Heart left ventricle (tissue), 16 donors: ENCODE measurements at regions not wholly inside any gene's neighbourhood (a gene's known extent, or its start where the extent isn't known, plus 50 kb on each side); places are given as distances from the start of the nearest gene placed in this dataset.

Experiments
- ATAC-seq, 4 donors: fragments of 200-7000 bp; cut with Tn5 transposase; one replicate each; pipeline ENCODE4 v1.9.1; 2020 to 2022; ENCODE audit warnings: moderate library complexity in 4 of 4, mild to moderate bottlenecking in 3 of 4, moderate number of reproducible peaks in 1 of 4
- DNase-seq, 5 donors: peaks; one replicate each; pipeline ENCODE4 v3.0.0-alpha.2; 2020
- H3K27ac ChIP-seq, 12 donors: fragments of 200-600 bp; sonication (generic) in 4 of 12; one replicate each; pipeline versions ENCODE4 v1.5.0 to v1.8.0; 2016 to 2022; ENCODE audit warnings: mild to moderate bottlenecking in 2 of 12
- H3K27me3 ChIP-seq, 9 donors: fragments of 200-600 bp; sonication (generic) in 2 of 9; one replicate each; pipeline versions ENCODE4 v1.5.1 to v1.8.0; 2016 to 2022; ENCODE audit warnings: mild to moderate bottlenecking in 3 of 9
- H3K36me3 ChIP-seq, 9 donors: fragments of 200-600 bp; sonication (generic) in 2 of 9; one replicate each; pipeline versions ENCODE4 v1.5.0 to v1.8.0; 2018 to 2022; ENCODE audit warnings: mild to moderate bottlenecking in 2 of 9
- H3K4me1 ChIP-seq, 12 donors: fragments of 200-600 bp; sonication (generic) in 4 of 12; one replicate each; pipeline versions ENCODE4 v1.5.0 to v1.8.0; 2016 to 2022; ENCODE audit warnings: mild to moderate bottlenecking in 3 of 12
- H3K4me3 ChIP-seq, 12 donors: fragments of 200-600 bp; sonication (generic) in 4 of 12; one replicate each; pipeline versions ENCODE4 v1.5.0 to v1.8.0; 2017 to 2022; ENCODE audit warnings: mild to moderate bottlenecking in 9 of 12, moderate library complexity in 4 of 12
- H3K9me3 ChIP-seq, 12 donors: fragments of 200-600 bp; sonication (generic) in 4 of 12; one replicate each; pipeline versions ENCODE4 v1.5.0 to v1.8.0; 2016 to 2022; ENCODE audit warnings: mild to moderate bottlenecking in 1 of 12
- CTCF ChIP-seq, 12 donors: fragments of 200-600 bp; sonication (generic) in 4 of 12; IDR thresholded peaks; one replicate each; pipeline versions ENCODE4 v1.5.0 to v1.8.0; 2018 to 2022; ENCODE audit warnings: antibody characterized with exemption in 12 of 12, mild to moderate bottlenecking in 5 of 12
- POLR2A ChIP-seq, 2 donors: fragments of 450-650 bp; IDR thresholded peaks; one replicate each; pipeline ENCODE4 v1.6.1; 2017; ENCODE audit warnings: antibody characterized with exemption in 2 of 2, mild to moderate bottlenecking in 2 of 2, moderate library complexity in 2 of 2
- WGBS, 4 donors: extraction: QIAGEN DNeasy Blood & Tissue Kit in 2 of 4; methylation state at CpG; one replicate each; pipeline versions ENCODE4 v1.1.5 to v1.1.7; 2013 to 2018; 5-methylcytosine and 5-hydroxymethylcytosine counted together
- intact Hi-C, 10 donors: fragments of 100-400 bp; cut with DNase I; formaldehyde crosslinking; loops; one replicate each; pipeline versions ENCODE4 v1.11.1 to v1.14.2; 2022
- donor health status: ischemic (EF 13 %, LVEDD 7.1; RV severe dilation, severe dysfunction).
- donor health status: healthy with polysubstance abuse.
- donor health status: DM: no; HTN: yes; CAD: no.
- donor health status: DM: no; HTN: no; CAD: no.
- donor health status: ischemic (EF 25% LVEDD 6.9; RV normal size, moderate dysfunction).
- donor health status: ischemic (EF 25% LVEDD 5.7; RV mildly dilated, moderate dysfunction).
- donor health status: healthy.
- donor health status: DM: yes; HTN: yes; CAD: no.
- donor health status: ischemic (EF 35%, LVEDD 5.7; RV mildly dilated, moderate dysfunction).
- donor health status: nonischemic (EF 11% LVEDD 7.7; RV severe dilation, severe dysfunction).
- donor health status: DM: yes; HTN: yes; CAD: no.
- donor health status: PGD.
- donor health status: ischemic (EF 29% LVEDD 5.4; RV normal size, mild dysfunction).
- donor health status: nonischemic (EF 23%, LVEDD 6.1; RV moderate dilation, normal function).

GRCh38 chr12:105998561-105998960 is 140.2 kb downstream of the NUAK1 start:
- 85 to 100% (median 94%) methylated on average over 1 of the region's 1 CpG for WGBS, 4 donors
- Histone ChIP-seq H3K27me3 (no peaks in the 10 kb centered on the region), H3K4me1 (peaks cover 0 to 4% (median 0%) of the 10 kb centered on the region in 12 donors), H3K27ac (no peak overlapping the region), H3K4me3 (no peak overlapping the region), H3K9me3 (peaks cover 0 to 5% (median 0%) of the 10 kb centered on the region in 12 donors), H3K36me3 (no peaks in the 10 kb centered on the region)
- intact Hi-C loops = no loop called here
- TF ChIP-seq POLR2A (IDR thresholded peaks at IDR 0.05) = no peak
- TF ChIP-seq CTCF (IDR thresholded peaks at IDR 0.05) = no peak
- DNase-seq = no peak
- ATAC-seq = no peak

- Histone ChIP-seq H3K9me3 (peaks cover 0 to 5% (median 0%) of the 10 kb centered on the region in 12 donors), H3K4me1 (no peaks in the 10 kb centered on the region), H3K36me3 (no peaks in the 10 kb centered on the region), H3K27me3 (no peaks in the 10 kb centered on the region), H3K27ac (no peak overlapping the region), H3K4me3 (no peak overlapping the region)
- intact Hi-C loops = no loop called here
- ATAC-seq (no peak), DNase-seq (no peak)
- TF ChIP-seq CTCF (IDR thresholded peaks at IDR 0.05) (no peak), POLR2A (IDR thresholded peaks at IDR 0.05) (no peak)
- 94 to 98% (median 96%) methylated on average over 3 of the region's 3 CpGs for WGBS, 4 donors
These were observed 138.2 kb downstream of the NUAK1 start for GRCh38 chr12:106000382-106001104.

GRCh38 chr12:106001105-106001836 is 137.5 kb downstream of the NUAK1 start:
- intact Hi-C loops = no loop called here
- peaks cover 0 to 5% (median 0%) of the 10 kb centered on the region in 12 donors for H3K9me3 ChIP-seq
- TF ChIP-seq CTCF (IDR thresholded peaks at IDR 0.05) (no peak), POLR2A (IDR thresholded peaks at IDR 0.05) (no peak)
- no peaks in the 10 kb centered on the region for H3K27me3 ChIP-seq
- DNase-seq (no peak), ATAC-seq (no peak)
- H3K4me1 ChIP-seq = no peaks in the 10 kb centered on the region
- WGBS, 4 donors = 68 to 93% (median 72%) methylated on average over 2 of the region's 2 CpGs
- no peaks in the 10 kb centered on the region for H3K36me3 ChIP-seq
- no peak overlapping the region for H3K27ac ChIP-seq
- no peak overlapping the region for H3K4me3 ChIP-seq

- ATAC-seq (no peak), DNase-seq (no peak)
- Histone ChIP-seq H3K9me3 (no peaks in the 10 kb centered on the region), H3K4me1 (peaks cover 0 to 2% (median 0%) of the 10 kb centered on the region in 12 donors), H3K27ac (no peak overlapping the region), H3K4me3 (no peak overlapping the region), H3K36me3 (no peaks in the 10 kb centered on the region), H3K27me3 (no peaks in the 10 kb centered on the region)
- intact Hi-C loops = no loop called here
- WGBS, 4 donors = 83 to 94% (median 87%) methylated on average over 3 of the region's 3 CpGs
- TF ChIP-seq CTCF (IDR thresholded peaks at IDR 0.05) (no peak), POLR2A (IDR thresholded peaks at IDR 0.05) (no peak)
These were observed 136.9 kb downstream of the NUAK1 start for GRCh38 chr12:106001837-106002218.
